ENCODE measurements at regions not wholly inside any gene's neighbourhood (a gene's known extent, or its start where the extent isn't known, plus 50 kb on each side); places are given as distances from the start of the nearest gene placed in this dataset.
A peak's percentile ranks its signal among the peaks of the same experiment; 100 is the strongest.

DNA sequence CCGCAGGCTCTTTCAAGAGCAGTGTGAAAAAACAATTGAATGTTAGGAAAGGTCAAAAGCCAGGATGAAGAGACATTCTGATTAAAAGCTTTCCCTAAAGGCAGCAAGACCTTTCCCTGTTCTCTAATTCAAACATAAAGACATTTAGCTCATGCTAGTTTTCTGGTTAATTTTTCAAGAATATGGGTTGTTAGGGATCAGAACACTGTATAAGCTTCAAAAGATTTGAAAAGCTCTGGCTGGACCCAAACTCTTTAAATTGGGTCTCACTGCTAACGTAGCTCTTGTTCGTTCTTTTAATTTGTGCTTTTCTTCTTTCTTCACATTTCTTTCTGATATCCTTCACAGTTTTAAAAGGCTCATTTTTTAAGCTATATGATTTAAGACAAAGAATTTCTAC is 877.0 kb downstream of the EFNB2 start:
- no peak for DNase-seq

DNA sequence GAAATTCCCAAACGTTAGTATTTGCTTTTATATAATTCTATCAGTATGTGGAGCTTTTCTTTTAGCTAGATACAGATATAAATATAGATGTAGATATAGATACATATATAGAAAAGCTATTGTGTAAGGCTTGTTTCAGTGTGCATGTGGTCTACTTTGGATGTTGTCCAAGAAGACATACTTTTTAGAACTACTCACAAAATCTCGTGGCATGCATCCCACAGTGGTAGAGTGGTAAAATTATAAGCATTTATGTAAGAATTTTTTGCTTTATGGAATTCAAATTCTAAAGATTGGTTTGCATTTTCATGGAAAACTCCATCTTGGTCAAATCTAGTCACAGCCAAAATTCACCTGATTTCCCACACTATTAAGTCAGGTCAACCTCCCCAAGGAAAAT is 880.4 kb downstream of the EFNB2 start:
- peak; percentile 91 for DNase-seq

DNA sequence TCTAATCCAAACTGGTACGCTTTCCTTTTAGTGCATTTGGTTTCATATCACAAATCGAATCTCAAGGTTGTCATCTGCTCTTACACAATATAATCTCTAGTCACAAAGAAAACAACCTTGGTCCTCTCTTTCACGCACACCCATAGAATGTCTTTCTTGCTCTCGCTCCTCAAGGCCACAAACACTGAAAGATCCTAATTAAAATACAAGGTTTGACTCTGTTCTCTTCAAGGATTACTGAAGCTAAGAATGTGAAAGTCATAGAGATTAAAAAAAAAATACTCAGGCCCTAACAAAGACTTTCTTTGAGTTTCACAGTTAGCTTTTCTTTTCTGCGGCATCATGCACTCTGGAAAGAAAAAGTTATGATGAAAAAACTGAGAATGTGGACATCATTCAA is 891.5 kb downstream of the EFNB2 start:
- DNase-seq: no peak

DNA sequence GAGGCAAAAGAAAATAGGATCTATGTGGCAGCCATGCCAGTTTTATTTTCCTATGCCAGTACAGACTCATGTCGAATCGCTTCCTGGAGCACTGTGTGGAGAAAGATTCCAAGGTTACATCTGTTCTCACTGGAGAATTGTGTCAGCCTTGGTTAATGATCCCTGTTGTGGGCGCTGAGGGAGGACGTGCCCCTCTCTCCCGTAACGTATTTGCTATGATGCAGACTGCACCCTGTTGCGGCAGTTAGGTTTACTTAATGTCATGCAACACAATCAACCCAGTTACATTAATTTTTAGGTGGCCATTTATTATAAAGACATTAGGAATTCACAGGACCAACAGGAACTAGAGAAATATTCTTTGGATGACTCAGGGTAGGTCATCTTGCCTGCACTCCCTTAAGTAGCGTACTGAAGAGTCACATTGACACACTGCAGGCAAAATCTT is 892.9 kb downstream of the EFNB2 start:
- peak; percentile 25 for DNase-seq

DNA sequence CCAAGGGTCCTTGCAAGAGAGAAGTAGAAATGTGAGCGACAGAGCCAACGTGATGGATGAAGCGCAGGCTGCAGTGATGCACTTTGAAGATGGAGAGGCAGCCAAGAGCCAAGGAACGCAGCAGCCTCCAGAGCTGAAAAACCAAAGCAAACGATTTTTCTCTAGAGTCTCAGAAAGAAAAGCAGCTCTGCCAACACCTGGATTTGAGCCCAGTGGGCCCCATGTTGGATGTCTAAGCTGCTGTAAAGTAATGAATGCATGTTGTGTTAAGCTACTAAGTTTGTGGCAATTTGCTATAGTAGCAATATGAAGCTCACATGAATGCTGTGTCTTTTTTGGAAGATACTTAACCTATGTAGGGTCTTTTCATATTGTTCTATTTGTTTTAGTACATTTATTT is 894.3 kb downstream of the EFNB2 start:
- no peak for DNase-seq

DNA sequence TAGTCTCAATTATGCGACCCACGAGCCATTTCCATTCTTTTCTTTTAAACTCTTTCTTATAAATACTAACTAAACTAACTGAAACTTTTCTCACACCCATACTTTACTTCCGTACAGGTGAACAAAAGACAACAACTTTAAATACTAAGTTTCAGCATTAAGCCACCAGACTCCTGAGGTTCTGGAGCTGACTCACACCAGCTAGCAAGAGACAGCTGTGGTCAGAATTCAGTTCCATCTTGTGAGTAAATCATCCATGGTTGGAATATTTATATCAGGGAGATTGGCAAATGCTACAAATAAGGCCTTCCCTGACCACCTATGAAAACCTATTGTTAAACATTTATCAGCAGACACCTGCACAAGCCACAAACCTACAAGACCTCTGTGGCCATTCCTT is 897.0 kb downstream of the EFNB2 start:
- peak; percentile 22 for DNase-seq

DNA sequence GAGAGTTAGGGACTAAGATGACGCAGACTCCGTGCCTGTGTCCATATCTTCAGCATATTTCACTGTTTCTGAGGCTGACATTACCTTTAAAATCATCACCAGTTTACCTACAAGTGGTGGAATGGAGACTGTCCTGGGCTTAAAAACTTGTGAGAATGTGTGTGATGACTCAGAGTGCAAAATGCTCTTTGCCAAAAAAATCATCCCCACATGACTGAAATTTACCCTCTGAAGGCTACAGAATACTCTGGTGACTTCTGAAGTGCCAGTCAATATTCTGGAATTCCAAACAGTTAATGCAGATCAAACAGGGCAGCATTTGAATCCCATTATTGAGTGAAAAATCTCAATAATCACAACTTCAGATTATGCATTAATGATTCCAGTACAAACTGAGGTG is 901.4 kb downstream of the EFNB2 start:
- DNase-seq: no peak

DNA sequence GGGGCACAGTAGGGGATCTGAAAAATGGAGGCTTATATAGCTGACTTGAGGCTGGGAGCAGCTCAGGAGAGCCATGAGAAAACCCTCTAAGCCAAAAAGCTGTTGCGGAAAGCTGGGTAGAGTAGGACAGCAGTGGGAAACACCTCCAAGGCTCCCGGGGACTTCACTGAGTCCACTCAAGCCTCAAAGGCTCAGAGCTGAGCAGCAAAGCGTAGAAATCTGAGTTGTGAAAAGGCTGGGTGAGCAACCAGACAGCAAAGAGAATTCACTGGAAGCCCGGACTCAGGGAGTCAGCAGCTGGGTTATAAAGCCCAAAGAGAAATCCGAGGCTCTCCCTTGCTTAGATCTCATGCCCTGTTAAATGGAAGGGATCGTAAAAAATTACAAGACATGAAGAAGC is 905.0 kb downstream of the EFNB2 start:
- DNase-seq: no peak

DNA sequence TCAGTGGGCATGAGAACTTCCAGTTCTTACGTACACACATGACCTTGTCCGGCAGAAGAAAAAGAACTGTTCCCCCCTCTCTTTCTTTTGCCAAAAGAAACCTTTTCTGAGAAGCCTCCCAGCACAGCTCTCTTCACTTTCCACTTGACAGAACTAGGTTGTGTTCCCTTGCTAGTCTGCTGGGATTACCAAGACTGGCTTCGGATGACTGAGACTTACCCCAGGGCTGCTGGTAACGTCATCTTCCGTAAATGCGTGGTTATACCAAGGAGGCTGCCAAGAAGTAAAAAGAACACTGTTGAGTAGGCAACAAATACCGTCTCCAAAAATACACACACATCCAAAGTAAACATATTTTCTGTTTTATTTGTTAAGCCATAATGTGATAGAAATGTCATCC is 908.2 kb downstream of the EFNB2 start:
- no peak for DNase-seq

DNA sequence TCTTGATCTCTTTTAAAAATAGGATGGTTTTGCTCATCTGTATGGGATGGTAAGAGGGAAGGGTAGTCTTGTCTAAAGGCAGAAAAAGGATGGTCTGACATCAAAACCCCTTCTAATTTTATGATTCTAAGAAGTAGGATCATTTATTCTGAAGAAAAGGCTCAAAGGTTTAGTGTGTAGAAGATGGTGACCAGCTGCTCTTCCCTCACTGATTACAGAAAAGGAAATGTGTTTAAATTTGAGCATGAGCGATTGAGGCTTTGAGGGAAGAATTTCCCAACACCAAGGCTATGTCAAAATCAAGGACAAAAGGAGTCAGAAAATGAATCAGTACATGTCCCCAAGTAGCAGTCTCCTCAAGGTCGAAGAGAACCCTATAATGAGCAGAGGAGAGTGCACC is 909.8 kb downstream of the EFNB2 start:
- no peak for DNase-seq

DNA sequence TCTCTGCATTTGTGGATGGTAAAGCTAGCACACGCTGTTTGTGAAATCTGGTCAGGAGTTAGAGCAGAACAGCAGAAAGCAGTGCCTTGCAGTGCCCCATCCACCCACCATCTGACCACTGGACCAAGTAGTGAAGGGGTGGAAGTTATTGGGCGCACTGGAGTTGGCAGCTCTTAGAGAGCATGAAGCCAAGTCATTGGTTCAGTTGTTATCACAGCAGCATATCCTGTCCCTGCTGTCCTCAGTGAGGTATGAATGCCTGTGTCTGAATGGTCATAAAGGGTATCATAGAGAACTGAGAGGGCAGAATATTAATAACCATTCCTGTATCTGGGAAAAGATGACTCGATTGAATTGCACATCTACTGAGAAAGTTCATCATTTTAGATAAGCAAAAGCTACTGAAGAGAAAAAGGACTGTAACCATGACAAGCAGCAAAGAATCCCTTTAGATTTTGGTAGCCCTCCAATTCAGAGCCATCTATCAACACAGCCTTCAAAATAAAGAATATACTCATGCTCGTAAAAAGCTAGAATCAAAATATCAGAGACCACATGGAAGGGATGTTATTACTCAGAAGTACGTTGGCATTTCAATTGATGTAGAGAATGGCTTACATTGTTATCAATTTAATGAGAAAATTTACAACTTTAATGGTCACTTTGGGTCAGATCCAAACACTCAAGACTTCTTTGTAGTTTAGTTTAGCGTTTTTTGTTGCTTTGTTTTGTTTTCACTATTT is 919.0 kb downstream of the EFNB2 start:
- peak; percentile 47 for DNase-seq

DNA sequence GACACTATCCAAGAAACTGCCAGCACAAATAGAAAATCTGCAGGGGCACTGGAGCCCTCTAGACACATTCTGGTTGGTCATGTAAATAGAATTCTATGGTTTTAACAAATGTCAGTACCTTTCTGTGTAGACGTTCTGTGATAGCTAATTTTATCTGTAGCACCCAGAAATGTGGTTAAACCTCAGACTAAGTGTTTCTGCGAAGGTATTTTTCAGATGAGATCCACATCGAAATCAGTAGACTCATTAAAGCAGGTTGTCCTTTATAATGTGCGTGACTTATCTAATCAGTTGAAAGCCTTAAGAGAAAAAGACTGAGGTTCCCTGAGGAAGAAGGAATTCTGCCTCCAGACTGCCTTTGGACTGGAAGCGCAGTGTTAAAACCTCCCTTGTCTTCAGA is 922.9 kb downstream of the EFNB2 start:
- DNase-seq: no peak

DNA sequence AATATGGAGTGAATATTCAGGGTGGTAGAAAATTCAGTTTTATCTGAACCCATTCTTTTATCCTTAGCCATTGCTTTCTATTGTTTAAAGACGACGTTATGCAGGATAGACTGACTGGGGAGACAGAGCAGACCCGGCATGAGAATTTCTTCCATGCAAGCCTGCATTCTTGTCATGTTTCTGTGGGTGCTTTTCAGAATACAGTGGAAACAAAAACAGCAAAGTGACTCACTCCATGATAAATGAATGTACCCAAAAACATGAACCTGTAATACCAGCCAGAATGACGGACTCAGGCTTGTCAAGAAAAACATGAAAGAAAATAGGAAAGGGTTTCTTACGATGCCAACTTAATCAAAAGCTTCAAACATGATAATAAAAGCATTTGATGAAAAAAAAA is 924.0 kb downstream of the EFNB2 start:
- DNase-seq: peak; percentile 74

DNA sequence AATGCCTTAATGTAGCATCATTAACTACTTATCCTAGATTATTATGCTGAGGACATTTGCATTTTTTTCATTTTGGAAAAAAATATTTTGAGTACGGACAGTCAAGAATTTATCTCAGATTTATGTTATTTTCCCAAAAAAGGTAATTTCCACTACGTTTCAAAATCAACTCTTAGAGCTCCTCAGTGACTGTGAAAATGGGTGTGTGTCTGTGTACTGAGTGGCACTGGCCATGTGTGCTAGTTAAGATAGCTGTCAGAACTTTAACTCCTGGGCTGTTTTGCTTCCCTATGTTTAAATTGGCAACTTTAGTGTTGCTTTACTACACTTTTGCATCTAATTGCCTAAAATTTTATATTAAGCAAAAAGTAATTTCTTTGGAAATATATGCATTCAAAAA is 927.4 kb downstream of the EFNB2 start:
- DNase-seq: no peak

DNA sequence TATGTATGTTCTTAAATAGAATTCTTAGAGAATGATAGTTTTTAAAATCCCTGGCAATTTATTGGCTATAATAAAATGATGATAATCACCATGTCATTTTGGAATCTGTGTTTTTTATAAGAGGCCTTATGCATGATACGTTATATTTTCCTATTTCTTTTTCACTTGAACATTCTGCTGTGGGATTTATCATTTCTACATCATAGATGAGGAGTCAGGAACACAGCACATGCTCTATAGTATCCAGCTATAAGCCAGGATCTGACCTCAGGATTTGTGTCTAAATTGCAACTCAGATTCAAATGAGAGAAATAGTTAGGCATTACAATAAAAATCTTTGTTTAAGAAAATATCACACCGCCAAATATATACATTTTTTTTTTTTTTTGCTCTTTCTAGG is 928.0 kb downstream of the EFNB2 start:
- DNase-seq: no peak

DNA sequence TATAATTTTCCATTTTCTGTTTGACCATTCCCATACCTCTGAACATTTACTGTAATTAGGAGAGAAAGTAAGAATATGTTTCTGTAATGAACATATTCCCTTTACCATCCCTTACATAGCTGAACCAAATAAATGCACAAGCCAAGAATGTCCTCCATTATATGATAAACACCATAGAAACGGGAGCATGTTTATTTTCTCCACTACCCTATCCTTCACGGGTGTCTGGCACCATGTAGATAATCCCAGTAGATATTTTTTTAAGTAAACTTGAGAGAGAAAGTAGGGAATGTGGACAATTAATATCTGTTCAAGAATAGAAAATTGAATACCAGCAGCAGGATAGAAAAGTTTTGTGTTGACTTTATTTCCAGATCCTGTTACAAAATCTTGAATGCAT is 928.4 kb downstream of the EFNB2 start:
- no peak for DNase-seq

DNA sequence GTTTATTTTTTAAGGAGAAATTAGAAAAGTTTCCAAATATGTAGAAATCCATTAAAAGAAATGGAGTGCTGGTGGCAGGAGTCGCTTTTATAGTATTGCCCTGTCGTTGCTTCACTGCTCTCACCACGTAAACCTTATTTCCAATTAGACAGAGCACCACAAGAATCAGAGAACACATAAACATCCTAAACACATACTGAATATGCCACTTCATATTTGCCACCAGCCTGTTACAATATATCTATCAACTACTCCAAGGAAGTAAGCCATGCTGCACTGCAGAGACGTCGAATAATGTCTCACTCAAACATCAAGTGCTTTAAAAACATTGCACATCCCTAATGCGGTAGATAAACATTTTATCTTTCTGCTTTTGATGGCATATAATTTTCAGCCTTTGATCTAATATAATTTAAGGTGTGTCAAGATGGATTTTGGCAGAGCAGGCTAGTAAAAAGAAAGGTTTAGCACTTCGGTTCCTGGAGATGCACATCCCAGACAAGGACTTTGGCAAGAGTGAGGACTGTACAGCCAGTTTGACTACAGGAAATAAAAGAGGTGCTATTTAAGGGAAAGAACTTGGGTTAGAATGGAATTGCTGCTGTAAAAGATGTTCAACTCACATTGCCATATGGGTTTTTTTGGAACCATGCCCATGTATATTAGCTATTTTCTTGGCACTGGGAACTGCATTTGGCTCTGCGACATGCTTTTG is 932.3 kb downstream of the EFNB2 start:
- DNase-seq: peak; percentile 32

DNA sequence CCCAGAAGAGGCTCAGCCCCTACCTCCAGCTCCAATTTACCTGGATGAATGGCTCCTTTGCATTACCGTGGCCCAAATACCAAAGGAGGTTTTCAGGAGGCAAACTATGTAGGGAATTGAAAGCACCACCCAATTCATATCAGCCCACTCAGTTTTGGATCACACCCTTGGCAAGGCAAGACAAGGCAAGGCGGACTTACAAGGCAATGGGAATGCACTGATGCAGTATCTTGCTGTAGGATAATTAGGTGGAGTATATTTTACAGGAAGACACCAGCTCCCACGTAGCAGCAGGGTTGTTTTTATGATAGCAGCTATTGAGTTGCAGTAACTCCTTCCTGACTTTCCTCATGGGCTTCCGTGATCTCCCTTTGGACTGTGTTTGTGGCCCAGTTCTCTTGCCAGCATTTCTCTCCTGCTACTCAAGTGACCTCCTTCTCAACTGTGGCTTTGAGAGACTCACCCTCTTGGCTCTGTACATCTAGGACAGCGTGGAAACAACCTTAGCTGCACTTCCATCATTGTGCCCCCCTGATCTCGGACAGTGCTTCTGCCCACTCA is 935.9 kb downstream of the EFNB2 start:
- DNase-seq: no peak

DNA sequence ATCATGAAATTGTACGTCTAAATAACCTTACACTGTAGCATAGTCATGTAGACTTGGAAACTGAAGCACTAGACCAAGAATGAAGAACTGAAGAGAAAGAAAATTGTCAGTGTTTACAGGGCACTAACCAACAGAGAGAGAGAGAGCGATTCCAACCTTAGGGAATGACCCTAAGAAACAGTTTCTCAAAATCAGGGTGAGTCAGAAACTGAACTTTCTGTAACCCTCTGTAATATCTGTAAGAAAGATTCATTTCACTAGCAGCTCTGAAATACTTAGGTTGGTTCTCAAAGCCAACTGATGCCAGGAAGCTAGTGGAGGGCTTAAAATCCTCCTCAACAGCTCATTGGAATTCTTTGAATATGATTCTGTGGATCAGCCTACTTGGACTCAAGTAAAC is 936.9 kb downstream of the EFNB2 start:
- DNase-seq: peak; percentile 47

DNA sequence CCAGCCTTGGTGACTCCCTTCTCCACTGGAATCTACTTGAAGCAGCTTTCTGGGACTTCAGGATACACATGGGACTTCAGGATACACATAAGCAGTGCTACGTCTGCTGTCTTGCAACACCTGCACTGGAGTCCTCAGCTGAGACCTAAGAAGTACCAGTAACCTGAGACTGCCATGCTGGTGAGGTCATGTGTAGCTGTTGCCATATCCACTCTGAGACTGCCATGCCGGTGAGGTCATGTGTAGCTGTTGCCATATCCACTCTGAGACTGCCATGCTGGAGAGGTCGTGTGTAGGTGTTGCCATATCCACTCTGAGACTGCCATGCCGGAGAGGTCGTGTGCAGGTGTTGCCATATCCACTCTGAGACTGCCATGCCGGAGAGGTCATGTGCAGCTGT is 937.9 kb downstream of the EFNB2 start:
- DNase-seq: no peak

DNA sequence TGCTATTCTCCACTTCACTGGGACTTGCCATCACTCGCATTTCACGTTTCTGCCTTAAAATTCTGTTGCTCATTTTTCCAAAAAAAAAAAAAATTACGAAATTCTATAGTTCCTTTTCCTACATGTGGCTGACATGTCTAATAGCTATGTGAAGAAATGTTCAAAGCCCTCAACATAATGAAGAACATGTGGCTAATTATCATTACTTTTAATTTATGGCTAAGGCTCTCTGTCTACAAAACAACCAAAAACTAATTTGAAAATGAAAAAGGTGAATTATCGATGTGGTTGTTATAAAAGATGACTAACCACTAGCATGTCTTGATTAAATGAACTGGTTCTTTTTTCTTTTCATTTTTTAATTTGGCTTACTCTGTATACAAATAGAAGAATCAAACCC is 940.0 kb downstream of the EFNB2 start:
- peak; percentile 55 for DNase-seq

DNA sequence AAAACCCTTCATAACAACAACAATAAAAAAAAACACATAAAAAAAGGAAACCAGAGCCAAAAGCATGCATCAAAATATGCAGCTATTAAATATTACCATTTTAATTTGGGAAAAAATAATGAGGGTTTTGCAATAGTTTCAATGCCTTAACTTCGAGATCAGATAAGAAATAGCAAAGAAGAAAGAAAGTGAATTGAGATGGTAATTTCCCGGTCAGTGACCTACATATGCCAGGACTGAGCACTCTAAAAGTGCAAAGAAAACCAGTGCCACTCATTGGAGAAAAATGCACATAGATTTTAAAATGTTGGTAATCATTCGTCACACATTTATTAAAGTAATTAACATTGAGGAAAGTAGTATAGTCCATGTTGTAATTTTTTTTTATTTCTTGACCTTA is 944.2 kb downstream of the EFNB2 start:
- no peak for DNase-seq

DNA sequence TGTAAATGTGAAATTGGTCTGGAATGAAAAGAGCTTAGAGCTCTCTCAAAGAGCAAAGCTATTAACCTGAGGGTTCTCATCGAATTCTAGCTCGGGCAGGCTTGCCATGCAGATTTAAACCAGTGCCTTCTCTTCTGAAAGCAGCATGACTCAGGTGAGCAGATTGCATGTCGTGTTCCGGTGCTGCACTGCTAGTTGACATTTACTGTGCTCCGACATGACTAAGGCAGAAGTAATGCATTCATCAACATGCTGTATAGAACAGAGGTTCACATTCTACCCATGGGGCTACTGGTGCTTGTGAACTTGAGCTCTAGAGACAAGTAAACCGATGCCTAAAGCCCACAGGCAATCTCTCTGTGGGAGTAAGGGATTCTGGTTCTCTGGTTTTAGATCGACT is 947.7 kb downstream of the EFNB2 start:
- DNase-seq: no peak
